Endodermal cell (in vitro differentiated cells): ENCODE measurements at regions not wholly inside any gene's neighbourhood (a gene's known extent, or its start where the extent isn't known, plus 50 kb on each side); places are given as distances from the start of the nearest gene placed in this dataset.

Experiments
- DNase-seq: peaks from one replicate; pipeline ENCODE4 v3.0.0-alpha.2; 2017
- H3K27ac ChIP-seq: 2 replicates; pipeline ENCODE4 v1.5.1; 2013; ENCODE audit warnings: mild to moderate bottlenecking, low read depth, low read length, moderate library complexity
- H3K27me3 ChIP-seq: 2 replicates; pipeline ENCODE4 v1.6.1; 2013; ENCODE audit warnings: mild to moderate bottlenecking, low read length, moderate library complexity; ENCODE audit not compliant: insufficient read depth, control insufficient read depth, poor library complexity, severe bottlenecking
- H3K36me3 ChIP-seq: 2 replicates; pipeline ENCODE4 v1.7.0; 2013; ENCODE audit warnings: mild to moderate bottlenecking, low read length, moderate library complexity; ENCODE audit not compliant: control insufficient read depth, insufficient read depth
- H3K4me1 ChIP-seq: one replicate; pipeline ENCODE4 v1.7.0; 2013; ENCODE audit warnings: low read length; ENCODE audit not compliant: control insufficient read depth, insufficient read depth
- H3K4me3 ChIP-seq: 2 replicates; pipeline ENCODE4 v1.5.1; 2013; ENCODE audit warnings: mild to moderate bottlenecking, low read length, moderate library complexity
- H3K9ac ChIP-seq: 2 replicates; pipeline ENCODE4 v1.6.1; 2013; ENCODE audit warnings: mild to moderate bottlenecking, low read length, moderate library complexity; ENCODE audit not compliant: poor library complexity, severe bottlenecking; ENCODE audit errors: extremely low read depth
- H3K9me3 ChIP-seq: 2 replicates; pipeline ENCODE4 v1.6.1; 2013; ENCODE audit warnings: mild to moderate bottlenecking, low read length, moderate library complexity; ENCODE audit not compliant: control insufficient read depth
- H3K27ac Mint-ChIP-seq: 2 replicates; pipeline ENCODE4 v1.8.0; 2020; ENCODE audit warnings: mixed read lengths
- H3K27me3 Mint-ChIP-seq: 2 replicates; pipeline ENCODE4 v1.8.0; 2021; ENCODE audit warnings: mild to moderate bottlenecking, mixed read lengths; ENCODE audit not compliant: insufficient read depth
- H3K36me3 Mint-ChIP-seq: 2 replicates; pipeline ENCODE4 v1.8.0; 2020; ENCODE audit warnings: low read depth, mixed read lengths
- H3K4me1 Mint-ChIP-seq: 2 replicates; pipeline ENCODE4 v1.8.0; 2020; ENCODE audit warnings: mixed read lengths
- H3K4me3 Mint-ChIP-seq: 2 replicates; pipeline ENCODE4 v1.8.0; 2020; ENCODE audit warnings: mild to moderate bottlenecking, moderate library complexity, mixed read lengths
- H3K9me3 Mint-ChIP-seq: 2 replicates; pipeline ENCODE4 v1.8.0; 2020; ENCODE audit warnings: mild to moderate bottlenecking, mixed read lengths
- WGBS, 2 experiments: methylation state at CpG; one replicate each; pipeline versions ENCODE4 v1.1.5 to v1.1.7; 2013; ENCODE audit warnings: missing lambda C conversion rate in 2 of 2, mixed read lengths in 1 of 2; ENCODE audit not compliant: insufficient coverage in 1 of 2, insufficient read length in 1 of 2; 5-methylcytosine and 5-hydroxymethylcytosine counted together
- TF ChIP-seq, protein P1 (sequence below): fragments of 200-600 bp; sonication (generic); conservative IDR thresholded peaks from 2 replicates; pipeline ENCODE4 v1.5.0; 2021; ENCODE audit warnings: antibody characterized with exemption, mild to moderate bottlenecking

DNA sequence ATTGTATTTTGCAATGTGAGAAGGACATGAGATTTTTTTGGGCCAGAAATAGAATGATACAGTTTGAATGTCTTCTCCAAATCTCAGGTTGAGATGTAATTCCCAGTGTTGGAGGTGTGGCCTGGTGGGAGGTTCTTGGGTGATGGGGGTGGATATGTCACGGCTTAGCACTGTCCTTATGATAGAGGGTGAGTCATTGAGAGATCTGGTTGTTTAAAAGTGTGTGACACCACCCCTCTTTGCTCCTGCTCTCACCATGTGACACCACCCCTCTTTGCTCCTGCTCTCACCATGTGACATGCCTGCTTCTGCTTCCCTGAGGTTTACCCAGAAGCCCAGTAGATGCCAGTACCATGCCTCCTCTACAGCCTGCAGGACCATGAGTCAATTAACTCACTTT is 1226.9 kb downstream of the PCDH7 start:
- H3K27ac ChIP-seq = no peak overlapping the region
- H3K4me1 ChIP-seq = no peaks in the 10 kb centered on the region
- TF ChIP-seq, protein P1, sequence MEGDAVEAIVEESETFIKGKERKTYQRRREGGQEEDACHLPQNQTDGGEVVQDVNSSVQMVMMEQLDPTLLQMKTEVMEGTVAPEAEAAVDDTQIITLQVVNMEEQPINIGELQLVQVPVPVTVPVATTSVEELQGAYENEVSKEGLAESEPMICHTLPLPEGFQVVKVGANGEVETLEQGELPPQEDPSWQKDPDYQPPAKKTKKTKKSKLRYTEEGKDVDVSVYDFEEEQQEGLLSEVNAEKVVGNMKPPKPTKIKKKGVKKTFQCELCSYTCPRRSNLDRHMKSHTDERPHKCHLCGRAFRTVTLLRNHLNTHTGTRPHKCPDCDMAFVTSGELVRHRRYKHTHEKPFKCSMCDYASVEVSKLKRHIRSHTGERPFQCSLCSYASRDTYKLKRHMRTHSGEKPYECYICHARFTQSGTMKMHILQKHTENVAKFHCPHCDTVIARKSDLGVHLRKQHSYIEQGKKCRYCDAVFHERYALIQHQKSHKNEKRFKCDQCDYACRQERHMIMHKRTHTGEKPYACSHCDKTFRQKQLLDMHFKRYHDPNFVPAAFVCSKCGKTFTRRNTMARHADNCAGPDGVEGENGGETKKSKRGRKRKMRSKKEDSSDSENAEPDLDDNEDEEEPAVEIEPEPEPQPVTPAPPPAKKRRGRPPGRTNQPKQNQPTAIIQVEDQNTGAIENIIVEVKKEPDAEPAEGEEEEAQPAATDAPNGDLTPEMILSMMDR = no peak
- H3K27me3 ChIP-seq = no peaks in the 10 kb centered on the region
- WGBS, 2 experiments = 91% methylated on average over 1 of the region's 1 CpG; no CpG with 5 or more reads in 1 of the 2 experiments
- Mint-ChIP-seq H3K4me1 (no peaks in the 10 kb centered on the region), H3K36me3 (no peaks in the 10 kb centered on the region), H3K9me3 (no peaks in the 10 kb centered on the region), H3K27me3 (no peaks in the 10 kb centered on the region), H3K4me3 (no peak overlapping the region), H3K27ac (no peak overlapping the region)
- no peaks in the 10 kb centered on the region for H3K36me3 ChIP-seq
- no peak for DNase-seq
- no peak overlapping the region for H3K9ac ChIP-seq
- H3K9me3 ChIP-seq = no peaks in the 10 kb centered on the region
- H3K4me3 ChIP-seq = no peak overlapping the region

DNA sequence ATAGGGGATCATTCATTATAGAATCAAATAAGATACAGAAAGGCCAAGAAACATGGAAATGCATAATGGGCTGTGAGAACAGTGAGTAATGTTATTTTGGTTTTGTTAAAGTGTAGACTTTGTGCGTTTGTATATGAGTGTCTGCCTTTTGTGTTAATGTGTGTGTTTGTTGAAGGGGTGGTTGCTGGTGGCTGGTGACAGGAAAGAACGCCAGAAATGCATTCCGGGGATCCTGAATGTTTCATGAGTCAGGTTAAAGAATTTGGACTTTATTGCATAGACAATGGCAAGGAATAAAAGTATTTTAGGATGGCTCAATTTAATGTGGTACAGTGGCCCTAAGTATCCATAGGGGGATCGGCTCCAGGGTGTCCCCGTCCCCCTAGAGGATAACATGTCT is 1228.9 kb downstream of the PCDH7 start:
- Mint-ChIP-seq H3K27me3 (no peaks in the 10 kb centered on the region), H3K4me1 (no peaks in the 10 kb centered on the region), H3K4me3 (no peak overlapping the region), H3K9me3 (no peaks in the 10 kb centered on the region), H3K27ac (no peak overlapping the region), H3K36me3 (no peaks in the 10 kb centered on the region)
- Histone ChIP-seq H3K9ac (no peak overlapping the region), H3K4me3 (no peak overlapping the region), H3K27ac (no peak overlapping the region), H3K9me3 (no peaks in the 10 kb centered on the region), H3K36me3 (no peaks in the 10 kb centered on the region), H3K27me3 (no peaks in the 10 kb centered on the region), H3K4me1 (no peaks in the 10 kb centered on the region)
- WGBS, 2 experiments = 81 to 96% methylated on average over 3 to 5 of the region's 5 CpGs
- no peak for DNase-seq
- TF ChIP-seq, protein P1 = no peak

DNA sequence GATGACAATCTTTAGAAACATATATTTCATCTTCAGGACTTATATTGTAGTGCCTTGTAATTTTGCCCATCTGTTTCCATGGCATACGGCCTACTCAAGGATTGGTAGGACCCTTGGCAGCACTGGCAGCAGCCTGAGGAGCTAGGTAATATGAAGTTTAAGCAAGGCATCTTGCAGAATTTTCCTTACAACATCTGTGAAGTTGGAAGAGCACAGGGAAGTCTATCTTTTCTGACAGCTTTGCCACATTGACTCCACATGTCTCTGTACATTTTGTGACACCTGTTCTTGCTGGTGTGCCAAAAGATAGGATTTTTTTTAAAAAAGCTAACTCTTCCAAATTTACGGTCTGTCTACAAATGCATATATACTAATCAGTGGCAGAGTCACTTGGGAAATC is 1235.2 kb downstream of the PCDH7 start:
- no peak for DNase-seq

More for the DNA sequence above, 1235.2 kb downstream of the PCDH7 start:
- TF ChIP-seq, protein P1 = no peak
- Histone ChIP-seq H3K36me3 (no peaks in the 10 kb centered on the region), H3K9ac (no peak overlapping the region), H3K9me3 (no peaks in the 10 kb centered on the region), H3K27ac (no peak overlapping the region), H3K4me1 (no peaks in the 10 kb centered on the region), H3K27me3 (no peaks in the 10 kb centered on the region), H3K4me3 (no peak overlapping the region)
- Mint-ChIP-seq H3K4me1 (no peaks in the 10 kb centered on the region), H3K4me3 (no peak overlapping the region), H3K9me3 (no peaks in the 10 kb centered on the region), H3K27ac (no peak overlapping the region), H3K27me3 (no peaks in the 10 kb centered on the region), H3K36me3 (no peaks in the 10 kb centered on the region)
- 89 to 100% methylated on average over 1 to 2 of the region's 2 CpGs for WGBS, 2 experiments
